EL (cell line): ENCODE measurements at regions not wholly inside any gene's neighbourhood (a gene's known extent, or its start where the extent isn't known, plus 50 kb on each side); places are given as distances from the start of the nearest gene placed in this dataset.

ENCODE experiments used
- DNase-seq: peaks from one replicate; pipeline ENCODE4 v3.0.0-alpha.2; 2016

- DNase-seq, result peak; percentile 7
These were observed 80.8 kb upstream of the FUCA2 start for GRCh38 chr6:143592335-143592734.

- DNase-seq, result no peak
These were observed 79.9 kb upstream of the FUCA2 start for GRCh38 chr6:143591441-143591840.

- no peak for DNase-seq
These were observed 77.6 kb upstream of the FUCA2 start for GRCh38 chr6:143589162-143589561.

- no peak for DNase-seq
These were observed 75.0 kb upstream of the FUCA2 start for GRCh38 chr6:143586557-143586956.

GRCh38 chr6:143585716-143586115, 74.2 kb upstream of the FUCA2 start:
- no peak for DNase-seq

- no peak for DNase-seq
These were observed 73.7 kb upstream of the FUCA2 start for GRCh38 chr6:143585241-143585640.

GRCh38 chr6:143583542-143584327, 72.2 kb upstream of the FUCA2 start:
- peak; percentile 59 for DNase-seq

- peak; percentile 28 for DNase-seq
These were observed 70.4 kb upstream of the FUCA2 start for GRCh38 chr6:143581835-143582480.

- DNase-seq, result peak; percentile 89
These were observed 68.2 kb upstream of the FUCA2 start for GRCh38 chr6:143579703-143580102.

GRCh38 chr6:143578054-143578453, 66.5 kb upstream of the FUCA2 start:
- no peak for DNase-seq

GRCh38 chr6:143575901-143576426, 64.4 kb upstream of the FUCA2 start:
- DNase-seq, result no peak

- DNase-seq, result peak; percentile 79
These were observed 63.9 kb upstream of the FUCA2 start for GRCh38 chr6:143575440-143575839.

GRCh38 chr6:143570147-143570853, 58.8 kb upstream of the FUCA2 start:
- no peak for DNase-seq

- DNase-seq, result no peak
These were observed 57.5 kb upstream of the FUCA2 start for GRCh38 chr6:143569040-143569439.

- DNase-seq, result no peak
These were observed 53.0 kb upstream of the FUCA2 start for GRCh38 chr6:143564484-143565017.

- no peak for DNase-seq
These were observed 50.6 kb upstream of the FUCA2 start for GRCh38 chr6:143562143-143562542.
